GM23338 (cell line): ENCODE measurements at regions not wholly inside any gene's neighbourhood (a gene's known extent, or its start where the extent isn't known, plus 50 kb on each side); places are given as distances from the start of the nearest gene placed in this dataset.

Experiments
- ATAC-seq: fragments of 200-7000 bp; cut with Tn5 transposase; 3 replicates; pipeline ENCODE4 v1.9.1; 2020
- DNase-seq: peaks from one replicate; pipeline ENCODE4 v3.0.0-alpha.2; 2015; ENCODE audit warnings: low spot score
- H2AFZ ChIP-seq: fragments of 200-600 bp; sonication (generic); 2 replicates; pipeline ENCODE4 v1.8.0; 2016; ENCODE audit warnings: antibody characterized with exemption, mild to moderate bottlenecking, moderate library complexity
- H3F3A ChIP-seq: fragments of 200-600 bp; sonication (generic); replicated peaks from 2 replicates; pipeline ENCODE4 v1.8.0; 2017; ENCODE audit warnings: antibody characterized with exemption, mixed run types, low read depth
- H3K27ac ChIP-seq: fragments of 200-600 bp; sonication (generic); 2 replicates; pipeline ENCODE4 v1.6.1; 2016; ENCODE audit warnings: low read depth
- H3K27me3 ChIP-seq: fragments of 200-600 bp; sonication (generic); 2 replicates; pipeline ENCODE4 v1.8.0; 2016; ENCODE audit warnings: mild to moderate bottlenecking, mixed run types, moderate library complexity; ENCODE audit not compliant: insufficient read depth
- H3K36me3 ChIP-seq: fragments of 200-600 bp; sonication (generic); 2 replicates; pipeline ENCODE4 v1.8.0; 2016; ENCODE audit warnings: mild to moderate bottlenecking; ENCODE audit not compliant: insufficient read depth
- H3K4me1 ChIP-seq: fragments of 200-600 bp; sonication (generic); 2 replicates; pipeline ENCODE4 v1.8.0; 2016; ENCODE audit warnings: mild to moderate bottlenecking, moderate library complexity; ENCODE audit not compliant: insufficient read depth
- H3K4me2 ChIP-seq: fragments of 200-600 bp; sonication (generic); 2 replicates; pipeline ENCODE4 v1.7.1; 2017; ENCODE audit warnings: mixed run types
- H3K4me3 ChIP-seq: fragments of 200-600 bp; sonication (generic); 2 replicates; pipeline ENCODE4 v1.6.1; 2016; ENCODE audit warnings: mixed run types
- H3K79me2 ChIP-seq: fragments of 200-600 bp; sonication (generic); replicated peaks from 2 replicates; pipeline ENCODE4 v1.8.0; 2017; ENCODE audit warnings: mild to moderate bottlenecking; ENCODE audit not compliant: insufficient read depth
- H3K9me2 ChIP-seq: fragments of 200-600 bp; sonication (generic); 2 replicates; pipeline ENCODE4 v1.8.0; 2017; ENCODE audit not compliant: insufficient read depth
- H4K20me1 ChIP-seq: fragments of 200-600 bp; sonication (generic); replicated peaks from 2 replicates; pipeline ENCODE4 v1.8.0; 2017; ENCODE audit warnings: mild to moderate bottlenecking; ENCODE audit not compliant: insufficient read depth
- H3K27ac Mint-ChIP-seq: 2 replicates; pipeline ENCODE4 v1.8.0; 2020; ENCODE audit warnings: inconsistent platforms, mild to moderate bottlenecking, moderate library complexity, mixed read lengths
- H3K27me3 Mint-ChIP-seq: 3 replicates; pipeline ENCODE4 v1.8.0; 2022; ENCODE audit warnings: low read depth, mild to moderate bottlenecking, moderate library complexity, mixed read lengths, inconsistent platforms; ENCODE audit not compliant: insufficient read depth, poor library complexity
- H3K36me3 Mint-ChIP-seq: 3 replicates; pipeline ENCODE4 v1.8.0; 2021; ENCODE audit warnings: low read depth, mild to moderate bottlenecking, inconsistent platforms, moderate library complexity, mixed read lengths
- H3K4me1 Mint-ChIP-seq: 3 replicates; pipeline ENCODE4 v1.8.0; 2020; ENCODE audit warnings: mild to moderate bottlenecking, inconsistent platforms, mixed read lengths
- H3K4me3 Mint-ChIP-seq: 3 replicates; pipeline ENCODE4 v1.8.0; 2021; ENCODE audit warnings: moderate library complexity, mild to moderate bottlenecking, inconsistent platforms, mixed read lengths
- H3K9me3 Mint-ChIP-seq: 3 replicates; pipeline ENCODE4 v1.8.0; 2020; ENCODE audit warnings: moderate library complexity, mild to moderate bottlenecking, inconsistent platforms, mixed read lengths
- CREB1 ChIP-seq: fragments of 250-450 bp; sonication (Bioruptor Pico); IDR thresholded peaks from 2 replicates; pipeline ENCODE4 v1.5.0; 2020; ENCODE audit warnings: low read depth, mild to moderate bottlenecking, moderate library complexity
- CTCF ChIP-seq, 2 experiments: fragments of 200-600 bp in 1 of 2; sonication (generic) in 1 of 2; conservative IDR thresholded peaks; 2 replicates each; pipeline versions ENCODE4 v1.5.1 to v1.6.1; 2016 to 2017; ENCODE audit warnings: antibody characterized with exemption in 2 of 2, low read depth in 2 of 2, mild to moderate bottlenecking in 2 of 2, moderate library complexity in 1 of 2
- ETS1 ChIP-seq: IDR thresholded peaks from 2 replicates; pipeline ENCODE4 v1.6.1; 2016; ENCODE audit warnings: antibody characterized with exemption
- EZH2 ChIP-seq: fragments of 200-600 bp; sonication (generic); IDR thresholded peaks from one replicate; pipeline ENCODE4 v1.8.0; 2017; ENCODE audit warnings: antibody characterized with exemption, mild to moderate bottlenecking, low read depth; ENCODE audit not compliant: unreplicated experiment
- EZH2phosphoT487 ChIP-seq: fragments of 200-600 bp; sonication (generic); IDR thresholded peaks from one replicate; pipeline ENCODE4 v1.8.1; 2018; ENCODE audit warnings: antibody characterized with exemption; ENCODE audit not compliant: unreplicated experiment
- JUNB ChIP-seq: IDR thresholded peaks from one replicate; pipeline ENCODE4 v1.6.1; 2016; ENCODE audit warnings: antibody characterized with exemption; ENCODE audit not compliant: unreplicated experiment
- NANOG ChIP-seq: IDR thresholded peaks from 2 replicates; pipeline ENCODE4 v1.6.1; 2016; ENCODE audit warnings: antibody characterized with exemption, borderline replicate concordance
- POLR2AphosphoS5 ChIP-seq: IDR thresholded peaks from 2 replicates; pipeline ENCODE4 v1.6.1; 2016; ENCODE audit warnings: antibody characterized with exemption, low read depth
- REST ChIP-seq: IDR thresholded peaks from one replicate; pipeline ENCODE4 v1.6.1; 2018; ENCODE audit warnings: antibody characterized with exemption; ENCODE audit not compliant: unreplicated experiment
- STAT1 ChIP-seq: IDR thresholded peaks from one replicate; pipeline ENCODE4 v1.6.1; 2016; ENCODE audit warnings: antibody characterized with exemption; ENCODE audit not compliant: unreplicated experiment
- ZNF114 ChIP-seq: fragments of 250-450 bp; sonication (Bioruptor Pico); IDR thresholded peaks from 2 replicates; pipeline ENCODE4 v1.5.0; 2020; ENCODE audit warnings: mild to moderate bottlenecking, moderate library complexity
- ZNF331 ChIP-seq: fragments of 250-450 bp; sonication (Bioruptor Pico); IDR thresholded peaks from 2 replicates; pipeline ENCODE4 v1.5.0; 2020; ENCODE audit warnings: low read depth, mild to moderate bottlenecking, moderate library complexity
- ZNF462 ChIP-seq: fragments of 250-450 bp; sonication (Bioruptor Pico); IDR thresholded peaks from 2 replicates; pipeline ENCODE4 v1.5.0; 2020; ENCODE audit warnings: mild to moderate bottlenecking, moderate library complexity

- H3K27ac Mint-ChIP-seq, result peak overlapping the region; percentile 50; the same call in 1 of the 2 replicates
Observed at GRCh38 chr4:18440527-18441202, 419.1 kb upstream of the LCORL start.

More at GRCh38 chr4:18440527-18441202, 419.1 kb upstream of the LCORL start:
- Histone ChIP-seq H3K36me3 (no peaks in the 10 kb centered on the region; the same call in 1 of the 2 replicates), H3K4me3 (no peak overlapping the region), H3K79me2 (no peaks in the 10 kb centered on the region), H4K20me1 (no peaks in the 10 kb centered on the region), H3K4me2 (0 out of 2 replicates have a peak overlapping the region, but pooled peaks have one; percentile 17), H3K4me1 (peaks cover 6% of the 10 kb centered on the region; the same call in 1 of the 2 replicates), H2AFZ (no peak overlapping the region), H3K9me2 (no peaks in the 10 kb centered on the region), H3K27me3 (no peaks in the 10 kb centered on the region), H3F3A (no peaks in the 10 kb centered on the region), H3K27ac (no peak overlapping the region)
- ATAC-seq (peak; percentile 54), DNase-seq (peak; percentile 3)
- no peak for TF ChIP-seq ETS1
- TF ChIP-seq POLR2AphosphoS5, result no peak
- no peak for TF ChIP-seq CTCF (conservative IDR thresholded peaks at IDR 0.05; ENCODE audit: low read depth in 2 of 2)
- TF ChIP-seq EZH2phosphoT487, result no peak
- TF ChIP-seq JUNB, result no peak
- TF ChIP-seq ZNF331 (CRISPR knock-in tag), result no peak
- no peak for TF ChIP-seq REST
- no peak for TF ChIP-seq EZH2
- no peak for TF ChIP-seq ZNF462
- TF ChIP-seq ZNF114 (CRISPR knock-in tag), result no peak
- TF ChIP-seq CREB1 (CRISPR knock-in tag), result no peak
- TF ChIP-seq STAT1, result no peak
- no peak for TF ChIP-seq NANOG
- H3K4me1 Mint-ChIP-seq, result peaks cover 10% of the 10 kb centered on the region
- H3K36me3 Mint-ChIP-seq, result peaks cover 9% of the 10 kb centered on the region; the same call in 1 of the 3 replicates
- H3K27me3 Mint-ChIP-seq, result peaks cover 4% of the 10 kb centered on the region
- H3K4me3 Mint-ChIP-seq, result peak overlapping the region; percentile 21; the same call in 1 of the 3 replicates
- peaks cover 10% of the 10 kb centered on the region for H3K9me3 Mint-ChIP-seq
